Right lobe of liver (tissue), 6 donors: ENCODE measurements at regions not wholly inside any gene's neighbourhood (a gene's known extent, or its start where the extent isn't known, plus 50 kb on each side); places are given as distances from the start of the nearest gene placed in this dataset.

Experiments
- ATAC-seq, 4 donors: fragments of 200-7000 bp; cut with Tn5 transposase; one replicate each; pipeline ENCODE4 v1.9.1; 2020; ENCODE audit warnings: mild to moderate bottlenecking in 4 of 4, moderate library complexity in 4 of 4
- DNase-seq, 3 donors: peaks; one replicate each; pipeline ENCODE4 v3.0.0-alpha.2; 2020
- H3K27ac ChIP-seq, 3 donors: fragments of 200-600 bp; one replicate each; pipeline ENCODE4 v1.8.0; 2022
- H3K27me3 ChIP-seq, 2 donors: fragments of 200-600 bp; one replicate each; pipeline ENCODE4 v1.8.0; 2022
- H3K36me3 ChIP-seq, 4 donors: fragments of 200-600 bp; sonication (generic) in 1 of 4; one replicate each; pipeline versions ENCODE4 v1.5.1 to v1.8.0; 2017 to 2022; ENCODE audit warnings: control low read depth in 1 of 4
- H3K4me1 ChIP-seq, 4 donors: fragments of 200-600 bp; sonication (generic) in 1 of 4; one replicate each; pipeline versions ENCODE4 v1.5.1 to v1.8.0; 2017 to 2022; ENCODE audit warnings: control low read depth in 1 of 4
- H3K4me3 ChIP-seq, 3 donors: fragments of 200-600 bp; one replicate each; pipeline ENCODE4 v1.8.0; 2022
- H3K9me3 ChIP-seq, 4 donors: fragments of 200-600 bp; sonication (generic) in 1 of 4; one replicate each; pipeline versions ENCODE4 v1.5.1 to v1.8.0; 2017 to 2022; ENCODE audit warnings: control low read depth in 1 of 4
- POLR2A ChIP-seq: fragments of 450-650 bp; IDR thresholded peaks from one replicate; pipeline ENCODE4 v1.6.1; 2017; ENCODE audit warnings: antibody characterized with exemption, mild to moderate bottlenecking
- WGBS: methylation state at CpG from one replicate; pipeline ENCODE4 v1.1.6; 2018; ENCODE audit warnings: low coverage, low lambda C conversion rate; ENCODE audit not compliant: insufficient coverage; ENCODE audit errors: missing lambda C conversion rate; 5-methylcytosine and 5-hydroxymethylcytosine counted together
- intact Hi-C, 2 donors: fragments of 100-400 bp; cut with DNase I; formaldehyde crosslinking; loops; one replicate each; pipeline versions ENCODE4 v1.11.2 to v1.14.1; 2022
- TF ChIP-seq, protein P1 (sequence below), 4 donors: fragments of 200-600 bp in 3 of 4; fragments of 450-650 bp in 1 of 4; IDR thresholded peaks; one replicate each; pipeline versions ENCODE4 v1.5.1 to v1.8.0; 2016 to 2022; ENCODE audit warnings: antibody characterized with exemption in 4 of 4, mild to moderate bottlenecking in 2 of 4
- donor health status: DM: no; HTN: yes; CAD: no.
- donor health status: DM: no; HTN: no; CAD: no.
- donor health status: DM: no; HTN: no; CAD: no.
- donor health status: DM: no; HTN: yes; CAD: no.
- donor health status: DM: no; HTN: yes; CAD: no.

DNA sequence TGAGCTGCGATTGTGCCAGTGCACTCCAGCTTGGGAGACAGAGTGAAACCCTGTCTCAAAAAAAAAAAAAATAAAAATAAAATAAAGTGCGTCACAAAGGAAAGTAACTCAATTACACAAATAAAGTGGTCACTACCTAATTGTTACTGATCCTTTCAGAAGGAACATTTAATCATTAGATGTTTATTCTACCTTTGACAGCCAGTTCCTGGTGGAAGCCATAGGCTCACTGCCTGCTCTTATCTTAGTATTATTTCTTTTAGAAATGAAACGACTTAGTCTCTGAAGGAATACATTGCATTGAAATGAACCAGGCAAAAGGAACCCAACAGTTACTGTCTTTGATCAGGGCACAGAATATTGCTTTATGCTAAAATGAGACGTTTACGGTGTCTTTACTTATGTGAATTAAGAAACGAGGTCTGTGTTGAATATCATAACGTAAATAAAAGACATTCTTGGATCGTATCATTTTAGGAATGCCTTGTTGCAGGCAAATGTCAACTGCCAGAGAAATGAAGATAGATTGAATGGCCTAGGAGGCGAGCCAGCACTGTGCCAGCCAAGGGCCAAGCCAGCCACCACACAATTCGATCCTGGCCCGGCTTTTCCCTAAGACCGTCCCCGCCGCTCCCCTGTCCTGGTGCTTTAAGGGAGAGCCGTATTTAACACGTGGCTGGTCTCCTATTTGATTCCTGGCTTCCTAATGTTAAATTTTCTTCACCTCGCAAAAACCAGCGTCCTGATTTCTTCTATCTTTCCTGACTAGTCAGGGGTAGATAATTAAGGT, 136.7 kb upstream of the GMDS start:
- Histone ChIP-seq H3K9me3 (no peaks in the 10 kb centered on the region), H3K27ac (no peak overlapping the region), H3K4me1 (no peaks in the 10 kb centered on the region), H3K36me3 (no peaks in the 10 kb centered on the region), H3K4me3 (no peak overlapping the region), H3K27me3 (no peaks in the 10 kb centered on the region)
- WGBS: 82% methylated on average over 15 of the region's 18 CpGs
- TF ChIP-seq, protein P1, sequence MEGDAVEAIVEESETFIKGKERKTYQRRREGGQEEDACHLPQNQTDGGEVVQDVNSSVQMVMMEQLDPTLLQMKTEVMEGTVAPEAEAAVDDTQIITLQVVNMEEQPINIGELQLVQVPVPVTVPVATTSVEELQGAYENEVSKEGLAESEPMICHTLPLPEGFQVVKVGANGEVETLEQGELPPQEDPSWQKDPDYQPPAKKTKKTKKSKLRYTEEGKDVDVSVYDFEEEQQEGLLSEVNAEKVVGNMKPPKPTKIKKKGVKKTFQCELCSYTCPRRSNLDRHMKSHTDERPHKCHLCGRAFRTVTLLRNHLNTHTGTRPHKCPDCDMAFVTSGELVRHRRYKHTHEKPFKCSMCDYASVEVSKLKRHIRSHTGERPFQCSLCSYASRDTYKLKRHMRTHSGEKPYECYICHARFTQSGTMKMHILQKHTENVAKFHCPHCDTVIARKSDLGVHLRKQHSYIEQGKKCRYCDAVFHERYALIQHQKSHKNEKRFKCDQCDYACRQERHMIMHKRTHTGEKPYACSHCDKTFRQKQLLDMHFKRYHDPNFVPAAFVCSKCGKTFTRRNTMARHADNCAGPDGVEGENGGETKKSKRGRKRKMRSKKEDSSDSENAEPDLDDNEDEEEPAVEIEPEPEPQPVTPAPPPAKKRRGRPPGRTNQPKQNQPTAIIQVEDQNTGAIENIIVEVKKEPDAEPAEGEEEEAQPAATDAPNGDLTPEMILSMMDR (IDR thresholded peaks at IDR 0.05): no peak
- TF ChIP-seq POLR2A: no peak
- no peak for DNase-seq
- no peak for ATAC-seq
- intact Hi-C loops: no loop called here

- ATAC-seq: no peak
- Histone ChIP-seq H3K36me3 (no peaks in the 10 kb centered on the region), H3K27me3 (no peaks in the 10 kb centered on the region), H3K4me1 (no peaks in the 10 kb centered on the region), H3K4me3 (no peak overlapping the region), H3K27ac (no peak overlapping the region), H3K9me3 (no peaks in the 10 kb centered on the region)
- no peak for TF ChIP-seq POLR2A
- TF ChIP-seq, protein P1 (IDR thresholded peaks at IDR 0.05): no peak
- intact Hi-C loops: no loop called here
- WGBS: 72% methylated on average over 9 of the region's 9 CpGs
- no peak for DNase-seq
Observed at GRCh38 chr6:2378891-2379652, 133.7 kb upstream of the GMDS start.

DNA sequence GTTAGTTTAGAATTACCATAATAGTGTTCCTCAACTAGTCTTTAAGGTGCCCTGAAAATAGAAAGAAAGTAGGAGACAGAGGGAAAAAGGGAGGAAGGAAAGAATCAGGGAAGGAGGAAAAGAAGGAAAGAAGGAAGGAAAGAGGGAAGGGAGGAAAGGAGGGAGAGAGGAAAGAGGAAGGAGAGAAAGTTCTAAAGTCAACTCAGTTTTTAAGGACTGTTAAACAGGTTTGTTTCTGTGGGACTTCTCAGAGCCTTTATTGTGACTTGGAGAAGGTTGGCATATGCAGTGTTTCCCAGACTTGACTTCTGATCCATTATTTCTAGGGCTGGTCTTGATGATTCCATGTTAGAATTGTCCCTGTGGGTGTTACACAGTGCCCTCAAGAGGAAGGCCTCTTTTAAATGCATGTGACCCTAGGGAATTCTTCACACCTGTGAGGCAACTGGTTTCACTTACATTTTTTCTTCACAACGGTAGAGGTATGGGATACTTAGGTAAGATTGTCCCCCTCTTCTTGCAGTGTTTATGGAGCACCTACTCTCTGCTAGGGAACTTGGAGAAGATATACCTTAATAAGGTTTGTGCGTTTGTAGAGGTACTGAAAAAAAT, 132.7 kb upstream of the GMDS start:
- DNase-seq: no peak
- H3K4me3 ChIP-seq: no peak overlapping the region
- H3K27me3 ChIP-seq: no peaks in the 10 kb centered on the region
- intact Hi-C loops: no loop called here
- no peak overlapping the region for H3K27ac ChIP-seq
- 70% methylated on average over 2 of the region's 2 CpGs for WGBS
- H3K9me3 ChIP-seq: no peaks in the 10 kb centered on the region
- H3K4me1 ChIP-seq: no peaks in the 10 kb centered on the region
- TF ChIP-seq POLR2A: no peak
- TF ChIP-seq, protein P1 (IDR thresholded peaks at IDR 0.05): no peak
- H3K36me3 ChIP-seq: no peaks in the 10 kb centered on the region
- ATAC-seq: no peak

DNA sequence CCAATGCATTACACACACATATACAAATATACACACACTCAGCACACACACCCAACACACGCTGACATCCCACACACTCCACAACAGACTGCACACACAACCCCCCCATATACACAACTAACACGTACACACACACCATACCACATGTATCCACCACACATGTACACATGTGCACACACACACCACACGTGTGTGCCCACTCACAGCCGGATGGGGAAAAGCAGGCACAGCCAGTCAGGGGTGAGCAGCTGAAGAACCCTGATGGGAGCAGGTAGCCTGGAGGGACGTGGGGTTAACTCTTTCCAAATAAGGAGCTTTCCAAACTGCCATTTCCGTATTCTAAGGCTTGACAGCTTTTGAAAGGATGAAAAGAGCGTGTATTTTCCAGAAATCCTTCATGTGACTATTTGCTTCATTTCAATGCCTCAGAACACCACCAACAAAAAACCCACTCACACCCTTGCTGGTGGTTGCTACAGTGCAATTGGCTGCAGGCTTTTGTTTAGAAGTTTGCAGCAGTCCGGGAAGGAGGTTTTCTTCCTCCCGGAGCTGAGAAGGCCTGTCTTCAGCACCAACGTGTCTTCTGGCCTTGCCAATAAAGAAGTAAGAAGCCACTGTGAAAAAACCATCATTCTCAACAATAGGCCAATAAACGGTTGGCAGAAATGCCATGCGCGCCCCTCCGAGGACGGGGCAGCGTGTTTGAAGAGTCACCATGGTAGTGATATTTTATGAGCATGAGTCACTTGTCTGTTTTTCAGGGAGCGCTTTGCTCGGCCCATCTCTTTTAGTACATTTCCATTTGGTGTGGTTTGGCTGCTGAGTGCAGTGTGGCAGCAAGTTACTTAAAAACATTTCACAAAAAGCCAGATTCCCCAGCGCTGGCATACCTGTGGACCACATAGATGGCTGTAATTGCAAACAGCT, 131.3 kb upstream of the GMDS start:
- WGBS: 87% methylated on average over 19 of the region's 19 CpGs
- intact Hi-C loops: no loop called here
- DNase-seq (no peak), ATAC-seq (no peak)
- TF ChIP-seq, protein P1 (IDR thresholded peaks at IDR 0.05): no peak
- no peak for TF ChIP-seq POLR2A
- Histone ChIP-seq H3K9me3 (no peaks in the 10 kb centered on the region), H3K27ac (no peak overlapping the region), H3K4me1 (no peaks in the 10 kb centered on the region), H3K36me3 (no peaks in the 10 kb centered on the region), H3K27me3 (no peaks in the 10 kb centered on the region), H3K4me3 (no peak overlapping the region)
